HG02588 (cell line): ENCODE measurements at regions not wholly inside any gene's neighbourhood (a gene's known extent, or its start where the extent isn't known, plus 50 kb on each side); places are given as distances from the start of the nearest gene placed in this dataset.

Experiments used
- ATAC-seq: cut with Tn5 transposase; IDR thresholded peaks from one replicate; pipeline ENCODE4 v1.9.1; 2021; ENCODE audit warnings: mild to moderate bottlenecking, moderate library complexity; ENCODE audit not compliant: unreplicated experiment

DNA sequence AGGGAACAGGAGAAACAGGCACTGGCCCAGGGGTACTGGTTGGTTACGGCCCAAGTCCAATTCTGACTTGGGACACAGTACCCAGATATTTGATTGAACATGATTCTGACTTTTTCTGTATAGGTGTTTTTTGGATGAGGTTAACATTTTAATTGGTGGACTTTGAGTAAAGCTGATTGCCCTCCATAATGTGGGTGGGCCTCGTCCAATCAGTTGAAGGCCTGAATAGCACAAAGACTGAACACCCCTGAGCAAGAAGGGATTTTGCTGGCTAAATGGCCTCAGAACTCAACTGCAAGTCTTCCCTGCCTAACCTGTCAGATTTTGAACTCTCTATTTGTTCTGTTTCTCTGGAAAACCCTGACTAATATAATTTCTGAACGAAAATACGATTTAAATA is 222.6 kb downstream of the TEX36 start:
- ATAC-seq, result no peak

DNA sequence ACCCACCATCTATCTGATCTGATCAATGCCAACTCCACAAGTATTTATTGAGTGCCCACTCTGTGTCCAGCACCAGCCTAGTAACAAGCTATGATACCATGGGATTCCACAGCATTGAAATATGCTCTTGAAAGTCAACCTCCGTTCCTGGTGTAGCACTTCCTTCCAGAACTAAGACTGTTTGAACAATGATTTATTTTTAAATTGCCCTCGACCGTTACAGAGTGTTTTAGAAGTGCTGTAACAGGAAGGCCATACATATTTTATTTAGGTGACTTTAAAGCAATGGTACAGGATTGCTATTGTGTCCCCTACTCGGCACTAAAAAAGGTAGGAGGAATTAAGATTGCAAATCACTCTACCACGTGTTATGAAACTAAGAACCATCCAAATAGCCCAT is 225.6 kb downstream of the TEX36 start:
- ATAC-seq, result no peak

DNA sequence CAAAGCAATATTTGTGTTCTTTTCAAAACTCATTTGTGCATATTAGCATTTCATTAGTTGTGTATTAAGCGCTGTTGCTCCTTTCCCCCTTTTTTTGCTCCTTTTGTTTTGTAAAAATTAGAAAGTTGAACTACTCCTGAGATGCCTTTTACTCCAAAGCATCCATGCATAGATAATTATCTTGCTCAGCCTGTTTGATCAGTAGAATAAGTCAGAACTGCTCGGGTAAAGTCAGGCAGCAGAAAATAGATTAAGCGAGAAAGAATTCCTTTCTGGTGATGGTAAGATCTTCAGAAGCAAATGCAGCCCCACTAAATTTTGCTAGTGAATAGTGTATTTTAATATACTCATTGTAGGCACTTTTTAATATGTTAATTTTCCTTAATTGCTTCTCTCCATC is 227.1 kb downstream of the TEX36 start:
- ATAC-seq, result no peak

DNA sequence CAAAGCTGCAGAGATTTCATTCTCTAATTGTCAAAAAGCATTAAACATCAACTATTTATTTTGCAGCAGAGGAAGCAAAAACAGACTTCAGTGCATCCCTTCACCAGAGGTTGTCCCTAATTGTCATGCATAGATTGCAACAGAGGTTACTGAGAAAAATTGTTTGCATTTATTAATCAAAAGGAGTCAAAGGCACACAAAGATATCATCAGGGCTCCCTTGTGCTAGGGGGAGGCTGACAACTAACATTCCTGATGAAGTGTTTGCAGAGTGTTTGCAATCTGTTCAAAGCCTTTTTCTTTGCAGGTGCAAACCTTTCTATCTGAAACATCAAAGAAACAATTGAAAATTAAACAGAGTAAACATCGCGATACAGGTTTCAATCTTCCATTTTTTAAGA is 227.5 kb downstream of the TEX36 start:
- no peak for ATAC-seq

DNA sequence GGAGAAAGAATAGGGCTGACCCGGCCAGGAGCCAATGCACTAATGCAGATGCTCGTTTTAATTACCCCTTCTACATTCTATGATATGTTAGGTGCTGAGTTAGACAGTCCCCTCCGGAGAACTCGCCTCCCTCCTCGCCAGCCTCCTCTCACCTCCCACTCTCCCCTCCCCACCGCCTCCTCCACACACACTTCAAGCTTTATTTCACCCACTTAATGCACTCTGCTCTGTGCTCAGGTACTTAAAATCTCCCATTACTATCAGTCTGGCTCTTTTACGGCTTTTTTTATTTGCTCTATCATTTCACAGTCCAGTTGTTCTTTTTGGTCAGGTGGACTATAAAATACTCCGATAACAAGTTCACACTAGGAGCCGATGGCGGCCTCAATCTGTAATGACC is 231.6 kb downstream of the TEX36 start:
- no peak for ATAC-seq

DNA sequence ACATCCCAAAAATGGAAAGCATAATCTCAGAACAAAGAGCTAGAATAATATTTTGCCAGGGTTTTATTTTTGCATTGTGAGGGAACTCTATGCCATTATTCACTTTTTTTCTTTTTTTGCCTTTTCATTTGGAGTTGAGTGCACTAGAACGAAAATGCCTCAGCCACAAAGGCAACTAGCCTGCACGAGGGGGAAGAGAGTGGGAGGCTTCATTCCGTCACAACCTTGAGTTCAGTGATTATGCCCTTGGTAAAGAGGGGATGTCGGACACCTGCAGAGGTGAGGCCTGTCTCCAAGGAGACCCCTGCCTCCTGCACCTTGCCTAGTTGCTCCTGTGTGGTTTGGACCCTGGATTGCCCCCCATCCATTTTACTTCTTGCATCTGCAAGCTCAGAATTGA is 232.7 kb downstream of the TEX36 start:
- ATAC-seq, result no peak

DNA sequence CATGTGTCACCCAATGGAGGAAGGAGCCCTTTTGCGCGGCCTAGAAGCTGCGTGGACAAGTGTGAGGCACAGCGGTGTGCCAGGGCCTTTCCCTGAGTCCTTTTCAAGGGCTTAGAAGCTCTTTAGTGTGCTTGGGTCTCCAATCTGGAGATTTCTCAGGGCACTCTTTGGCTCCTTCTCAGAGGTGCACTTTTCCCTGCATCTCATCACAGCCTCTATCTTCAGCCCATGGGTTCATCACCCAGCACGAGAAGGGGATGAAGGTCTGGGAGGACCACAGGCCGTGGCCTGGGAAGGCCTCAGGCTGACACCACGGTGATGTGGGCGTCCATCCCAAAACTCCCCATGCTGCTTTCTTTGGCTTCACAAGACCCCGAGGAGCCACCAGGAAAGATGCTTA is 233.4 kb downstream of the TEX36 start:
- ATAC-seq, result no peak

DNA sequence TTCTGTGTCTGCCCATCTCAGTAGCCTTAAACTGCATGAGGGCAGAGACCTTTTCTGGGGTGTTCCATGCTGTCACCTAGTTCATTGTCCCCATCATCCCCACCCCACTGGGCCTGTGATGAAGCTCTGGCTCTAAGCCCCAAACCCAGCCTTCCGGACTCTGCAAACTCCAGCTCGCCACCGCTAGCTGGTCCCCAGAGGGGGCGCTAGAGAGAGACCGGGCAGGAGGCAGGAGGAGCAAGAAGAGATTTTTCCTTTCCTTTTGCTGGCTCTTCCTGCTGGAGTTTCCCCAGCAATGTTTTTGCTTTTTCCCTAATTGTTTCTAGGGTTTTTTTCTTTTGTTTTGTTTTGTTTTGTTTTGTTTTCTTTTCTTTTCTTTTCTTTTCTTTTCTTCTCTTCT is 234.4 kb downstream of the TEX36 start:
- ATAC-seq, result no peak

DNA sequence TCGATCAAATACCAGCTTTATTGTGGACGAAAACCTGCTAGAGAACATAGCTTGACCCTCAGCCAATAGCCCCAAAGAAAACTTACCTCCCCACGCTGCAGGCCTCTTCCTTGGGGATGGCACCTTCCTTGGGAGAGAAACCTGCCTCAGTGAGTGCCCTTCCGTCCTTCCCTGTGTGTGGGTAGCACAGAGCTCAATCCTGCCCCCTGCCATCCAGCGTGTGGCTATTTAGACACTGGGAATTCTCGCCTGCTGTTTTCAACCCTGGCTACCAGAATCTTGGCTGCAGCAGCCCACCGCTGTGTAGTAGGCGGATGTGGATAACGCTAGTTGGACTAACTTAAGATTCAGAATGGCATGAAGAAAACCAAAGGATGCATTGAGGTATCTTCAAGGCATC is 238.2 kb downstream of the TEX36 start:
- no peak for ATAC-seq

DNA sequence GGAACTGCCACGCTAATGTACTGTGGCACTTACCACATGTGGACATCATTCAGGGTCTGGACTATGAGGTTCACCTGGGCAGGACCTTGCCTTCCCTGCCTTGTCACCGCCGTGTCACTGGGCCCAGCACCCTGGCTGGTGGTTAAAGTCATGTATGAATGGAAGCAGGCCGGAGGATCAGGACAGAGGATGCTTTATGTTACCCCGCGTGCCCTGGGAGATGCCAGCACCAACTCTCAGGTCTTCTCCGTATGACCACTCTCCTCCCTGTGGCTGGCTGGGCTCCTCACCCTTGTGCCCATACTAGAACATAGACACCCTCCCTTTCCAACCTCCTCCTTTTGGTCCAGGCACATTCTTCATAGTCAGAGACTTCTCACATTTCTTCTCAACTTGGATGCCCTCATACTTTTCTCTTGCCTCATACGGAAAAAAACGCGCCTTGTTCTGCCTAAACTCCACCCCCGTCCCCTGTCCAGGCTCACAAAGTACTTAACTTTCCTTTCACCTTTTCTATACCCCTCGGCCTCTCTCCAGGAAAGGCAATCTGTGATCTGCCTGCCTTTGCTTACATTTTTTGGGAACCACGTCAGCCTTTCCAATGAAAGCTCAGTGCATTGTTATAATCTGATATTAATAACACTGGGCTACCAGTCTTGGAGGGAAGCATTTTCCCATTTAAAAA is 240.0 kb downstream of the TEX36 start:
- no peak for ATAC-seq

DNA sequence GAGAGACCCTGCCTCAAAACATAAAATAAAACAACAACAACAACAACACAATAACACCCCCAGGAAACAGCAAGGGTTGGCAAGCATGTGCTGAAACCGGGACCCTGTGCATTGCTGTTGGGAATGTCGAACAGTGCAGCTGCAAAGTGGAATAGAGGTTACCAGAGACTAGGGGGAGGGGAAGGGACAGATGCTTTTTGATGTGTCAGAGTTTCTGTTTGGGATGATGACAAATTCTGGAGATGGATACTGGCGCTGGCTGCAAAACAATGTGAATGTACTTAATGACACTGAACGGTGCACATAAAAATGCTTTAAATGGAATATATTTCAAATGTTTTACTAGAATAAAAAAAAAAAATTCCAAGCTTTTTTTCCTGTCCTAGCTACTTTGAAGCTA is 241.8 kb downstream of the TEX36 start:
- ATAC-seq, result no peak

DNA sequence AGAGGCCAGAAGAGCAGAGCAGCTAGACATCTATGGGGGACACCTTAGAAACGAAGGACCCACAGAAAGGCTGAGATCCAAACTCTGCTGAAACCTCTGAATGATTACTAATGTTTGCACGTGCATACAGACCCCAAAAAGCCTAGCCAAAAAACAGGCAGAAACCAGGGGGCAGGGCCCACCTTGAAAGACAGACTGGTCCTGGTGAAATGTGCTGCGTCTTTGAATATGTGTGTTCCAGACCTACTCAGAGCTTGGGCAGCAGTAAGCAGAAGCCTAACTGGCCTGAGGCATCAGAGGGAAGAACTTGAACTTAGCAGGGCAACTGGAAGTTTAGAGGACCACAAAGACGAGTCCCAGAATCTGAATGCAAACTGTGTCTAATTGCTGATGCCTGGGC is 251.8 kb downstream of the TEX36 start:
- no peak for ATAC-seq

DNA sequence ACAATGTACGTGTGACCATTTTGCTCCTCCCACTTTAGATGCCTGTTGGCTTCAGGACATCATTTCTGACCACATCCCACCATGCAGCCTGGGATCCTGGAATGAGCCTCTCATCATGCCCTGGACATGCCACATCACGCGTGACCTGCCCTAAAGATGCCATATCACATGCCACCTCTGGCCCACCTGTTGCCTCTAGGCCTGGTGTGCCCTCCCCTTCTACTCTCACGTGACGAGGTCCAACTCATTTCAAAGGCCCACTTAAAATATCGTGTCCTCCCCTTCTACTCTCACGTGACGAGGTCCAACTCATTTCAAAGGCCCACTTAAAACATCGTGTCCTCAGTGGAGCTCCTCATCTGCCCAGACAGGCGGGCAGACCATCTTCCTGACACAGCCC is 254.9 kb downstream of the TEX36 start:
- no peak for ATAC-seq

DNA sequence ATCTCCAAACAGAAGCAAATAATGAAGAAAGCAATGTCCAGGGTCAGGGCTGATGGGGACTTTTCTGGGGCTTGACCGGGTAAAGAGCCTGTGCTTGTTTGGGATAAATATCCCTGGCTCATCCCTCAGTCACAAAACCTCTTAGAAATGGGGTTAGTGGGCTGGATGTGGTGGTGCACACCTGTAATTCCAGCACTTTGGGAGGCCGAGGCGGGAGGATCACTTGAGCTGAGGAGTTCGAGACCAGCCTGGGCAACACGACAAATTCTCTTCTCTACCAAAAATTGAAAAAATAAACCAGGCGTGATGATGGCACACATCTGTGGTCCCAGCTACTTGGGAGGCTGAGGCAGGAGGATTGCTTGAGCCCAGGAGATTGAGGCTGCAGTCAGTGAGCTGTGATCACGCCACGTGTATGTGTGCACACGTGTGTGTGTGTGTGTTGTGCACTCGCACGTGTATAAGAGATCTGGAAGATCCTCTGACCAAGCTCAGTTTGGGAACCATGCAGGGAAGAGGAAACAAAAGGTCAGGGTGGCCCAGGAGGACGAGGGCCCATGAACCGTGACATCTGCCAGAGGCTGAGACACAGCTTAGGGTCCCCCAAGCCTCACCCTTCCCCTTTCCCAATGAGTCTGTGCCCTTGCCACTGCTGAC is 258.6 kb downstream of the TEX36 start:
- no peak for ATAC-seq

DNA sequence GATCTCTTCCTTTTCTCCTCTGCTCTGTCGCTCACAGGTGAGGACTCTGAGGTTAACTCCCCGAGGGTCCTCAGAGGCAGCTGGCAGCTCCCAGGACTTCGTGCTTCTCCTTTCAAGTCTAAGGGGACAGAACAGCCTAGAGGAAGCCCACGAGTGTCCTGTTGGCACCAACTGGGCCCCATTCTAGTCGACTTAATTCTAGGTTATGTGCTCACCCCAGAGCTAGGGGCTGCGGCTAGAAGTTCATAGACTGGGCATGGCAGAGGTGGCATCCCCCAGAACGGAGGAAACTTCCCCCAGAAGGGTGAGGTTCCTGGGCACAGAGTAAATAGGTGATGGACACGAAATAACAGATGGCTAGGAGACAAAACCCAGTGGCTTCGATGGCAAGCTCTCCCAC is 259.4 kb downstream of the TEX36 start:
- ATAC-seq, result no peak

DNA sequence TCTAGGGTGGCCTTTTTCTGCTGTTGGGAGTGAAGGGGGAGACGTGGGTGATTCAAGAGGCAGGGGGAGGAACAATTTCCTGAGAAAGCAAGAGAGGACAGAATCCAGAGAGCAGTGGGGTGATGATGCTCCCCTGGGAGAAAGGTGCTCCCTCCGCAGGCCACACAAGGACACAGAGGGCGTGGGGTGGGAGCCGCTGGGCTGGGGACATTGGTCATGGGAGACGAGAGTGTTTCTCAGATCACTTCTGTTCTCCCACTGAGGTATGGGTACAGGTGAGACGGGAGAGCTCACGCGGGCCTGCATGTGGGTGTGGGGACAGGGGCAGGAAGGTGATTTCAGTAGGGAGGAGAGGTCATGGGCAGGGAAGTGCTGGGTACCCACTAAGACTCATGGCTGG is 259.5 kb upstream of the CTBP2 start:
- ATAC-seq, result no peak

DNA sequence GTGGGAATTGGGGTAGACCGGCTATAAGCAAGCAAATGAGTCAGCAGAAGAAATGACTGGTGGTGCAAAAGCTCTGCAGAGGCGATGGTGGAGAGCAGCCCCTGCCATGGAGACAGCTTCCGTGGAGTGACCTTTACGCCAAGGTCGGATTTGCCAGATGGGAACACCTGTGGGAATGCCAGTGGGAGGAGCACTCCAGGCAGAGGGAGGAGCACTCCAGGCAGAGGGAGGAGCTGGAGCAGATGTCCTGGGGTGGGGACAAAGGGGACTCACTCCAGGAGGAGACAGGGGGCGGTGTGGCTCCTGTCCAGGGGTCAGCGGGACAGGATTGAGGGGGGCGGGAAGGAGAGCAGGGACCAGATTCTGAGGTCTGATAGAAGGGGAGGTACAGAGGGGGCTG is 258.8 kb upstream of the CTBP2 start:
- no peak for ATAC-seq

DNA sequence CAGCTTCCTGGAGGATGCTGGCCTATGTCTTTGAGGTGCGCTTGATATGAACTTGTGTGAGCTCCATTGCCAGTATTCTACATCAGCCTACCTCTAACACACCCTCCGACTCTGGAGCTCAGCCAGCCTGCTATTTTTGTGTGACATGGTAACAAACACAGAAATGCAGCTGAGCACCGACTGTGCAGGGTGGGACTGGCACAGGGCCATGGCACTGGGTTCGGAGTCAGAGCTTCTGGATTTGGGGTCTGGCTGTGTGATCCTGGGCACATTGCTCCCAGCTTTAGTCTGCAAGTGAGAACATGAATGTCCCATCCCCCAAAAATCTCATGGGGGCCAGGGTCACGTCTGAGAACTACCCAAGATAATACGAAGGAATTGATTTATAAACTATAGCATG is 257.2 kb upstream of the CTBP2 start:
- no peak for ATAC-seq

DNA sequence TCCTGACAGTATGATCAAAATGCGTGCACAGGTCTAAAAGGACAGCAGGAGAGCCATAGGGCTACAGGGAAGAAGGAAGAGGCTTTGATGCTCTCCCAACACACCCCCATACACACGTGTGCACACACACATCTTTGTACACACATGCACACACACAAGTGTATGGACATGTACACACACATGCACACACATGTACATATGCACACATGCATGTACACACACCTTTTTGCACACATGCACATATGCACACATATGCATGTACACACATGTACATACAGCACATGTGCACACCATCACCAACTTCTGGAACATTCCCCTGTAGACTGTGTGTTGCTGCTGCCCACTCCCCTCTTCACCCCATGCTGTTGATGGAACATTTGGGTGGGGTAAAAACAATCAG is 255.6 kb upstream of the CTBP2 start:
- no peak for ATAC-seq

DNA sequence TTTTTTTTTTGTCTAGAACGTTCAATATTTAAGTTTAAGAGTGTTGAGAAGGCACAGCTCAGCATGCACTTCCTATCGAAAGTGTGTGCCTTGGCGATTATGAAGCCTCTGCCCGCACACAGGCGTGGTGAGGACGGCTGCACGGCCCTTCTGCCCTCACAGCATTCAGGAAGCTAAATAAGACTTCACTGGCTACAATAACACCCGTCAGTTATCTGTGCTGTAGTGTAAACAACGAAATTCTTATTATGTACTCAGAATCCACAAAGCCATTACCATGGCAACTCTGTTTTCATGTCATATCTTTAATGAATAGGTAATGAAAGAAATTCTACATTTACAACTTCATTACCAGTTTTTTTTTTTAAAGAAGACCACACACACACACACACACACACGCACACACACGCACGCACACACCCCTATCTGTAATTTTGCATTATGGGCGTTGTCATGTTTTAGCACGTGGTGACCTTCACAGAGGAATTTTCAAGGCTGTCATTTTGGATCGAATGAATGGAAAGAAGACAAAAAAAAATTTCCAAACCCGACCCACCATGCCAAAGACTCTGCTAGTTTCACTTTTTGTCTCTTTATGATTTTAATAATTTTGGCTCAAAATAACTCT is 254.8 kb upstream of the CTBP2 start:
- no peak for ATAC-seq

DNA sequence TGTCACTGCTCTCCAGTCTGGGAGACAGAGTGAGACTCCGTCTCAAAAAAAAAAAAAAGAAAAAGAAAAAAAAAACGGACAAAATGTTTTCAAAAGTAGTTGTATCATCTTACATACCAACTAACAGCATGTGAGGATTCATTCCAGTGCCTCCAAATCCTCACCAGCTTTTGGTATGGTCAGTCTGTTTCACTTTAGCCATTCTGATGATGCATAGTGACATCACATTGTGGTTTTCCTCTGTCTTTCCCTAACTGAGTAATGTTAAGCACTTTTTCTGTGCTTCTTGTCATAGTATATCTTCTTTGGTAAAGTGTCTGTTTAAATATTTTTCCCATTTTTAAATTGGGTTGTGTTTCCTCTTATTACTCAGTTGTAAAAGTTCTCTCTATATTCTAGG is 251.4 kb upstream of the CTBP2 start:
- ATAC-seq, result no peak

DNA sequence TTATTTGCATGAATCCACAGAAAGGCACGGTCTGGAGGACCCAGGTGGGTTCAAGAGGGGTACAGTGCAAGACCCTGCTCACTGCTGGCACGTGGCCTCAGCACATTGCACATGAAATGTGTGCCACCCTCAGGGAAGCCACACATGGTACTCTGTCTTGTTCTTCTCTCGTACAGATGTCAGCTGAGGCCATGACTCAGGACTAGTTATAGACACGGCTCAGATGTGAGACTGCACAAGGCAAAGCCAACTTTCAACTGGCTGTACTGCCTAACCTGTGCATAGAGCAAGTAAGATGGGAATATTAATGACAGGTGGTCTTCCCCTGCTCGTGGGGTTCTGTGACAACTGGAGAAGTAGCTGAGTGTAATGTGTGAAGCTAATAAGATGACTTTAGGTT is 249.4 kb upstream of the CTBP2 start:
- ATAC-seq, result no peak

DNA sequence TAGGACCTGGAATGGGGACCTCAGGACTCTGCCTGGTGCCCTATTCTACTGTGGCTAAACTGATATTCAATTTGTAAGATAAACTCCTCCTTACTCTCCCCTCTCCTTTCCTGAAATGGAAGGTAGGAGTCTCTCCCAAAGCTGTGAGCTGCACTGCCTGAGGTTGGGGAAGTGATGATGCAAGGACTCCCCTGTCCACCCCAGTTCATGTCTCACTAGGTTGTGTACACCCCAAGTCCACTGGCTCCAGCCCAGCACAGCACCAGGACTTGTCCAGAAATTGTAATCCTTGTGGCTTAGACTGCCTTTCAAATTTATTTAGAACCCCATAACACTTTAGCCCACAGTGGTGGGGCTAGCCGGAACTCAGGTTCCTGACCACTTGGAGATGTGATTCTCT is 247.2 kb upstream of the CTBP2 start:
- ATAC-seq, result no peak
